Pulmonary artery endothelial cell (primary cell): ENCODE measurements at regions not wholly inside any gene's neighbourhood (a gene's known extent, or its start where the extent isn't known, plus 50 kb on each side); places are given as distances from the start of the nearest gene placed in this dataset.

Experiments
- DNase-seq: peaks from one replicate; pipeline ENCODE4 v3.0.0-alpha.2; 2011; ENCODE audit warnings: low read depth, low spot score

- DNase-seq = no peak
Measured at GRCh38 chrX:149992918-149993317, 54.6 kb upstream of the EOLA2 start.

- no peak for DNase-seq
Measured at GRCh38 chrX:149993989-149994388, 55.7 kb upstream of the EOLA2 start.

- no peak for DNase-seq
Measured at GRCh38 chrX:149996515-149996914, 58.2 kb upstream of the EOLA2 start.

GRCh38 chrX:150005027-150005426 lies 66.7 kb upstream of the EOLA2 start:
- DNase-seq = no peak

- peak; percentile 27 for DNase-seq
Measured at GRCh38 chrX:150007356-150007755, 69.1 kb upstream of the EOLA2 start.

- DNase-seq = no peak
Measured at GRCh38 chrX:150012647-150013381, 74.5 kb upstream of the EOLA2 start.

- no peak for DNase-seq
Measured at GRCh38 chrX:150014525-150014924, 76.2 kb upstream of the EOLA2 start.

GRCh38 chrX:150017868-150018267 lies 79.6 kb upstream of the EOLA2 start:
- DNase-seq = no peak

GRCh38 chrX:150018931-150019361 lies 80.7 kb upstream of the EOLA2 start:
- no peak for DNase-seq

GRCh38 chrX:150028692-150029091 lies 90.4 kb upstream of the EOLA2 start:
- no peak for DNase-seq

GRCh38 chrX:150032742-150033141 lies 94.5 kb upstream of the EOLA2 start:
- no peak for DNase-seq

- DNase-seq = no peak
Measured at GRCh38 chrX:150034788-150035187, 96.5 kb upstream of the EOLA2 start.

GRCh38 chrX:150035531-150035930 lies 97.2 kb upstream of the EOLA2 start:
- no peak for DNase-seq

- DNase-seq = peak; percentile 41
Measured at GRCh38 chrX:150036181-150036580, 97.9 kb upstream of the EOLA2 start.

GRCh38 chrX:150036641-150037040 lies 98.3 kb upstream of the EOLA2 start:
- no peak for DNase-seq

GRCh38 chrX:150037041-150037440 lies 98.8 kb upstream of the EOLA2 start:
- DNase-seq = no peak

- no peak for DNase-seq
Measured at GRCh38 chrX:150038315-150038714, 100.0 kb upstream of the EOLA2 start.

GRCh38 chrX:150038986-150039599 lies 100.8 kb upstream of the EOLA2 start:
- no peak for DNase-seq

GRCh38 chrX:150041208-150041607 lies 102.9 kb upstream of the EOLA2 start:
- DNase-seq = no peak

GRCh38 chrX:150044556-150044955 lies 106.3 kb upstream of the EOLA2 start:
- no peak for DNase-seq

GRCh38 chrX:150047818-150048217 lies 109.5 kb upstream of the EOLA2 start:
- DNase-seq = no peak

- DNase-seq = no peak
Measured at GRCh38 chrX:150049647-150050046, 111.4 kb upstream of the EOLA2 start.

- DNase-seq = no peak
Measured at GRCh38 chrX:150050387-150050786, 112.1 kb upstream of the EOLA2 start.
